ENCODE measurements at regions not wholly inside any gene's neighbourhood (a gene's known extent, or its start where the extent isn't known, plus 50 kb on each side); places are given as distances from the start of the nearest gene placed in this dataset.

DNA sequence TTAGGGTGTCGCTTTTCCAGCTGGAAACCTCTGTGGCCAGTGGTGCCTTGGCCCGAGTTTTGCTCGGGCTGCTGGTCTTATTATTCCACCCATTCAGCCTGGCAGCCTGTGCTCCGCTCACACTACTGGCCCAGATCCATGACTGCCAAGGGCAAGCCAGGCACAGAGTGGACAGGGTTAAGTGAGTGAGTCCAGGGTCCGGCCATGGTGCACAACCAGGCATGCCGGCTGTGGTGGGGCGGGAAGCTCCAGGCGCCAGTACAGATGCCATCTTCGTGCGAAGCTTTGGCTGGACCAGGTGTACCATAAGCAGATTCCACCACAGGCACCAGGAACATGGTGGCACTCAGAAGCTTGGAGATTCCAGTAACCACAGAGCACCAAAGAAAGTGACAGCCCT lies 580.2 kb upstream of the FAM174A start:
- Histone ChIP-seq H3K27ac (ENCODE audit: low read length) (no peak overlapping the region), H3K27me3 (ENCODE audit: control insufficient read depth in 1 of 2, insufficient read depth in 2 of 2, low read length in 2 of 2) (no peaks in the 10 kb centered on the region), H3K9ac (ENCODE audit: low read length in 2 of 2) (no peak overlapping the region), H3K4me3 (ENCODE audit: low read length in 2 of 2) (no peak overlapping the region), H3K4me1 (ENCODE audit: control insufficient read depth, insufficient read depth, low read length) (no peaks in the 10 kb centered on the region), H3K9me3 (ENCODE audit: control insufficient read depth in 2 of 2, low read length in 2 of 2) (peaks cover 0 to 3% of the 10 kb centered on the region in 2 donors), H3K36me3 (ENCODE audit: control insufficient read depth in 2 of 2, insufficient read depth in 2 of 2, low read length in 2 of 2) (no peaks in the 10 kb centered on the region)

DNA sequence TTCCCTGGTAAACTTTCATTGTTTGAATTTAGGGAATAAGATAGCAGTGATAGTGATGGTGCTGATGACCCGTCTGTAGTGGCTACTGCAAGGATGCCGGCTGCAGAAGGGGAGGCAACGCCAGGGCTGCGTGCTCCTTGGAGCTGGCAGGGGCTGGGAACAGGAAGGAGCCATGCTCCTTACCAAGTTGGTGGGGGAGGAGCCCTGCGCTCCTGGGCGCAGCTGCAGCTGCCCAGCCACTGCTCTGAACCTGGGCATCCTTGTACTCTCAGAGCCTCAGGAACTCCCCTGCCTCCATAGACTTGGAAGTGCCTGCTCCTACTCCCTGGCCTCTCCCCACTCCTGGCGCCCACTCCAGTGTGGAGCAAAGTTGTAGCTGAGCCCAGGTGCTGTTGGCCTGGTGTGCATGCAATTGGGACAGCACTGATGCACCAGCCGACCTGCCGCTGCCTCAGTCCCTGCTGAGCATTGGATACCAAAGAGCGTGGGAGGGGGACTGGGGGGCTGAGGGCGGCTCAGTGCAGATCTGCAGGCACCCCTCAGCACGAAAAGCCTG lies 585.1 kb upstream of the FAM174A start:
- Histone ChIP-seq H3K27ac (ENCODE audit: low read length) (no peak overlapping the region), H3K27me3 (ENCODE audit: control insufficient read depth in 1 of 2, insufficient read depth in 2 of 2, low read length in 2 of 2) (no peaks in the 10 kb centered on the region), H3K9me3 (ENCODE audit: control insufficient read depth in 2 of 2, low read length in 2 of 2) (no peaks in the 10 kb centered on the region), H3K9ac (ENCODE audit: low read length in 2 of 2) (no peak overlapping the region), H3K4me3 (ENCODE audit: low read length in 2 of 2) (no peak overlapping the region), H3K4me1 (ENCODE audit: control insufficient read depth, insufficient read depth, low read length) (no peaks in the 10 kb centered on the region), H3K36me3 (ENCODE audit: control insufficient read depth in 2 of 2, insufficient read depth in 2 of 2, low read length in 2 of 2) (no peaks in the 10 kb centered on the region)

DNA sequence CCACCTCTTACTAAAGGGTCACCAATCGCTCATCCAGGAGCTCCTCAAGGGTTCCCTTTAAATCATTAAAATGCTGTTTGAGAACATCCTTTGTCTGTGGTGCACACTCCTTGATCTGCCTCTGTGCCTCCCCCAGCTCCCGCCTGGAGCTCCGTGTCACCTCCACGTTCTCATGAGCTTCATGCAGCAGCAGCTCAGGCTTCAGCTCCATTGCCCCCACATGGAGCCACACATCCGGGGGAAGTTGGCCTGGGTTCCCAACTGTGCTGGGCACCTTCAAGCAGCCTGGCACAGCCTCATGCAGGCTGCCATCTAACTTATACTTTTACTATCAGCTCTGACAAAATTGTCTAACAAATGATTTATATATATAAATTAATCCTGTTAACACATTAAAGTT lies 585.8 kb upstream of the FAM174A start:
- H3K36me3 ChIP-seq (ENCODE audit: control insufficient read depth in 2 of 2, insufficient read depth in 2 of 2, low read length in 2 of 2): no peaks in the 10 kb centered on the region
- H3K27me3 ChIP-seq (ENCODE audit: control insufficient read depth in 1 of 2, insufficient read depth in 2 of 2, low read length in 2 of 2): no peaks in the 10 kb centered on the region
- H3K4me1 ChIP-seq (ENCODE audit: control insufficient read depth, insufficient read depth, low read length): no peaks in the 10 kb centered on the region
- no peak overlapping the region for H3K9ac ChIP-seq (ENCODE audit: low read length in 2 of 2)
- no peaks in the 10 kb centered on the region for H3K9me3 ChIP-seq (ENCODE audit: control insufficient read depth in 2 of 2, low read length in 2 of 2)
- H3K27ac ChIP-seq (ENCODE audit: low read length): no peak overlapping the region
- H3K4me3 ChIP-seq (ENCODE audit: low read length in 2 of 2): no peak overlapping the region

DNA sequence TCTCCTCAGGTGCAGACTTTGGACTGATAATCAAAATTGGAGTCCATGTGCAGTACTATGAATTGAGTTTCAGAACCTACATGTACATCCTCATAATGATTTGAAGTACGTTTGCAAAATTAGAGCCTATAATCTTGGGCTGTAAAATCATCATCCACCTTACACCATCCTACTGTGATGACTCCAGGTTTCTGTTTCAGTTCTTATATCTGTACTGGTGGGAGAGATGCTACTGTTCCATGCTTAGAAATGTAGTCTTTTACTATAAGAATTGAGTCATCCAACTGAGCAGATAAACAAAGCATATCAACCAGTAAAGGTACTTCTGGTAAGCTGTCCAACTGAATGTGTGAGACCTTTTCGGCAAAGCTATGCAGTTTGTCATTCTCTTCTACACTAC lies 586.3 kb upstream of the FAM174A start:
- Histone ChIP-seq H3K27ac (ENCODE audit: low read length) (no peak overlapping the region), H3K4me1 (ENCODE audit: control insufficient read depth, insufficient read depth, low read length) (no peaks in the 10 kb centered on the region), H3K36me3 (ENCODE audit: control insufficient read depth in 2 of 2, insufficient read depth in 2 of 2, low read length in 2 of 2) (no peaks in the 10 kb centered on the region), H3K9ac (ENCODE audit: low read length in 2 of 2) (no peak overlapping the region), H3K4me3 (ENCODE audit: low read length in 2 of 2) (no peak overlapping the region), H3K27me3 (ENCODE audit: control insufficient read depth in 1 of 2, insufficient read depth in 2 of 2, low read length in 2 of 2) (no peaks in the 10 kb centered on the region), H3K9me3 (ENCODE audit: control insufficient read depth in 2 of 2, low read length in 2 of 2) (no peaks in the 10 kb centered on the region)

DNA sequence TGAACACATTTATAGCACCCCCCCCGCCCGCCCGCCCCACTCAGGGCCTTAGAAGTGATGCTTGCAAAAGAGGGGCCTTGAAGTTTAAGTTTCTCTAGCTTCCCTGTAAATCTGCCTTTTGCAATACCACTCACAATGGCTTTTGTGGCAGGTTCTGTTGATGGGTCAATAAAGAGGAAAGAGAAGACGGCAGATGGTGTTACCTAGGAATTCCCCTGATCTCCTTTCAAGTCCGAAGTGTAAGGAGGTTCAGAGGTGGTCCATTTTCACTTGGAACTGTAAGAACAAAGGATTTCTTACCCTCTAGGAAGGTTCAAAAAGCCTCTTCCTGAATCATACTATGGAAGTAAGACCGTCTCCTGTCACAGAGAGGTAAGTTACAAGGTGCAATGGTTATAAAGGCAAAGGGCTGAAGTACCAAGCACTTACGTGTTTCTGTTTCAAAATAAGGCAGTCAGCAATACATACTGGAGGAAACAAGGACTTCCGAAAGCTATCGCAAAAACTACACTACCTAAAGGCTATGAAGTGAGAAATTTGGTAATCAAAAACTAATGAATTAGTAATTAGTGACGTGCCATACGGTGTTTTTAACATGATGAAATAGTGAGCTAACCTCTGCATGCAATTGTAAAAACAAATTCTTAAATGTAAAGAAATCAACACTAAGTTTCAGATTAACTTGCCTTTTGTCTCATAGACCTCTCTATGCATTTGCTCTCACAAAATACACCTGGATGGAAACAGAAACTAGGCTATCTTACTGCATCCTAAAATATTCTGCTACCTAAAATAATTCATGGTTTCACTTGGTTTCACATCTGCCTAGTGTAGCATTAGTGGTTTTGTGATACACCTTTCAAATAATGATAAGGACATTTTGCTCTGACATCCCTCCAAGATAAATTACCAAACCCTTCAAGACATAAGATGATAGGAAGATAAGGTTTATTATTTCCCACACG lies 589.4 kb upstream of the FAM174A start:
- H3K9ac ChIP-seq (ENCODE audit: low read length in 2 of 2): no peak overlapping the region
- H3K27ac ChIP-seq (ENCODE audit: low read length): no peak overlapping the region
- H3K9me3 ChIP-seq (ENCODE audit: control insufficient read depth in 2 of 2, low read length in 2 of 2): no peaks in the 10 kb centered on the region
- no peaks in the 10 kb centered on the region for H3K36me3 ChIP-seq (ENCODE audit: control insufficient read depth in 2 of 2, insufficient read depth in 2 of 2, low read length in 2 of 2)
- no peak overlapping the region for H3K4me3 ChIP-seq (ENCODE audit: low read length in 2 of 2)
- H3K4me1 ChIP-seq (ENCODE audit: control insufficient read depth, insufficient read depth, low read length): no peaks in the 10 kb centered on the region
- H3K27me3 ChIP-seq (ENCODE audit: control insufficient read depth in 1 of 2, insufficient read depth in 2 of 2, low read length in 2 of 2): no peaks in the 10 kb centered on the region

DNA sequence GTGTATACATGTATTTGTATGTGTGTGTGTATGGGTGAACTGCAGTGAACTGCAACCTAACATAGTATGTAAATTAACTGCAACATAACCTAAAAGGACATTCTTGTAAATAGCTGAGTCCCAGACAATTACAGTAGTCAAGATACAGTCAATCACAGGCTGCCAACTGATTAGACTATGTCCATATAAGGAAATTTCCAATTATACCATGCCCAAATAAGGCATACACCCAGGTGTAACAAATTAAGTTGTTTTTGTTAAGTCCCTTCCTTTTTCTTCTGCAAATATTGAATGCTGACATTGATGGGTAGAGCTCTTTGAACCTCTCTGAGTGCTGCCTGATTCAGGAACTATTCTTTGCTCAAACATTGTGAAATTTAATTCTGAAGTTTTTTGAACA lies 594.6 kb upstream of the FAM174A start:
- Histone ChIP-seq H3K4me1 (ENCODE audit: control insufficient read depth, insufficient read depth, low read length) (no peaks in the 10 kb centered on the region), H3K4me3 (ENCODE audit: low read length in 2 of 2) (no peak overlapping the region), H3K27ac (ENCODE audit: low read length) (no peak overlapping the region), H3K36me3 (ENCODE audit: control insufficient read depth in 2 of 2, insufficient read depth in 2 of 2, low read length in 2 of 2) (no peaks in the 10 kb centered on the region), H3K27me3 (ENCODE audit: control insufficient read depth in 1 of 2, insufficient read depth in 2 of 2, low read length in 2 of 2) (no peaks in the 10 kb centered on the region), H3K9me3 (ENCODE audit: control insufficient read depth in 2 of 2, low read length in 2 of 2) (no peaks in the 10 kb centered on the region), H3K9ac (ENCODE audit: low read length in 2 of 2) (no peak overlapping the region)

DNA sequence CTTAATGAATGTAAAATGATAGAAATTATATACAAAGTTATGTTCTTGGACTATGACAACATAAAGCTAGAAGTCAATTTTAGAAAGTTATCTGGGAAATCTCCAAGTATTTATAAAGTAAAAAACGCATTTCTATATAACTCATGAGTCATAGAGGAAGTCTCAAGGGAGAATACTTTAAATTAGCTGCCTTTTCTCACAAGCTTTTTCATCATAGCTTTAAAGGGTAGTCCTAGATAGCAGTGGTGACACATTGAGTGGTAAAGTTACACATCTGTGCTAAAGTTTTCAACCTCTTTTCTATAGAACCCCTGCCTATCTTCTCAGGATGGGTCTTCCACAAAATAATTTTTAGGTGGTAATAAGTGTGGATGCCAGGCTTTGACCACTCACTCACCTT lies 598.3 kb upstream of the FAM174A start:
- Histone ChIP-seq H3K27me3 (ENCODE audit: control insufficient read depth in 1 of 2, insufficient read depth in 2 of 2, low read length in 2 of 2) (no peaks in the 10 kb centered on the region), H3K9me3 (ENCODE audit: control insufficient read depth in 2 of 2, low read length in 2 of 2) (no peaks in the 10 kb centered on the region), H3K36me3 (ENCODE audit: control insufficient read depth in 2 of 2, insufficient read depth in 2 of 2, low read length in 2 of 2) (no peaks in the 10 kb centered on the region), H3K4me3 (ENCODE audit: low read length in 2 of 2) (no peak overlapping the region), H3K4me1 (ENCODE audit: control insufficient read depth, insufficient read depth, low read length) (no peaks in the 10 kb centered on the region), H3K9ac (ENCODE audit: low read length in 2 of 2) (no peak overlapping the region), H3K27ac (ENCODE audit: low read length) (no peak overlapping the region)

DNA sequence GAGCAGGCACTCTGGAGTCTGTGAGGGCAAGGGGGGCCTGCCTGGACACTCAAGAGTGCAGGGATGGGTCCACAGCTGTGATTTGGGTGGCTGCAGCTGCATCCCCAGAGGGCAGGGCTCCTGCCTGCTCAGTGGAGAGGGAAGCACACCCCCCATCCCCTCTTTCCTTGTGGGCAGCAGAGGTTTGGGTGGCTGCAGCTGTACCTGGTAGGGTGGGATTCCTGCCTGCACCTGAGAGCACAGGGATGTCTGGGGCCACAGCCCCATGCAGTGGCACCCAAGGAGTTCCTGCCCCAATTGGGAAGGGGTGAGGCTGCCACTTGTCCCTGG lies 605.4 kb upstream of the FAM174A start:
- Histone ChIP-seq H3K4me1 (ENCODE audit: control insufficient read depth, insufficient read depth, low read length) (no peaks in the 10 kb centered on the region), H3K4me3 (ENCODE audit: low read length in 2 of 2) (no peak overlapping the region), H3K9ac (ENCODE audit: low read length in 2 of 2) (no peak overlapping the region), H3K27me3 (ENCODE audit: control insufficient read depth in 1 of 2, insufficient read depth in 2 of 2, low read length in 2 of 2) (no peaks in the 10 kb centered on the region), H3K27ac (ENCODE audit: low read length) (no peak overlapping the region), H3K36me3 (ENCODE audit: control insufficient read depth in 2 of 2, insufficient read depth in 2 of 2, low read length in 2 of 2) (no peaks in the 10 kb centered on the region), H3K9me3 (ENCODE audit: control insufficient read depth in 2 of 2, low read length in 2 of 2) (no peaks in the 10 kb centered on the region)

DNA sequence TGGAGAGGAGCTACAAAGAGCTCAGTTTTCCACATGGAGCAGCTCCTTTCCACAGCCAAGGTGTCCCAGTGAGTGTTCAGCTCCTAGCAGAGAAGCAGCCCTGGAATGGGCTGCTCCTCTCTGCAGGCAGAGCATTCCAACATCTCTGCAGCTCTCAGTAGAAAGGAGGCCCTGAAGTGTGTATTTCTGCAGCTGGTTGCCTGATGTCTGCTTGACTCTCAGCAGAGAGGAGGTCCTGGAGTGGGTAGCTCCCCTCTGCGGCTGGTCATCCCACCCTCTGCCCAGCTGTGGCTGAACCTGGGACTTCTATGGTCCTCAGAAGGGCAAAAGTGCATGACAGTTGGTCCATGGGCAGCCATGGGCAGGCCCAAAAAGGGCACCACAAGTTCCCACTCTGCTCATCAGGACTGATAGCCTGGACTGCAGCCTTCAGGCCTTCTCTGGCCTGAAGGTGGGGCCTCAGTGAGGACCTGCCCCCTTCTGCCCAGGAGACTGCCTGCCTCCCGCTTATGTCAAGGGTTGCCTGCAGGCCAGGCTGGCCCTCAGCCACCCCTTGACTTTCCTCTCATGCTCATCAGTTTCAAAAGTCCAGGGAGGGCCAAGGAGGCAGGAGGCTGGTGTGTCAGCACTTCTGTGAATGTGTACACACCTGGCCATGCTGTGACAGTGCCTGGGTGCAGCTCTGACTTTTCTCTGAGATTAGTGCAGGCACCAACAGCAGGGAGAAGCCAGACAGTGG lies 605.9 kb upstream of the FAM174A start:
- H3K27ac ChIP-seq (ENCODE audit: low read length): no peak overlapping the region
- H3K36me3 ChIP-seq (ENCODE audit: control insufficient read depth in 2 of 2, insufficient read depth in 2 of 2, low read length in 2 of 2): no peaks in the 10 kb centered on the region
- no peak overlapping the region for H3K9ac ChIP-seq (ENCODE audit: low read length in 2 of 2)
- H3K4me3 ChIP-seq (ENCODE audit: low read length in 2 of 2): no peak overlapping the region
- H3K27me3 ChIP-seq (ENCODE audit: control insufficient read depth in 1 of 2, insufficient read depth in 2 of 2, low read length in 2 of 2): no peaks in the 10 kb centered on the region
- no peaks in the 10 kb centered on the region for H3K4me1 ChIP-seq (ENCODE audit: control insufficient read depth, insufficient read depth, low read length)
- no peaks in the 10 kb centered on the region for H3K9me3 ChIP-seq (ENCODE audit: control insufficient read depth in 2 of 2, low read length in 2 of 2)

- no peaks in the 10 kb centered on the region for H3K9me3 ChIP-seq (ENCODE audit: control insufficient read depth in 2 of 2, low read length in 2 of 2)
- no peak overlapping the region for H3K9ac ChIP-seq (ENCODE audit: low read length in 2 of 2)
- H3K27me3 ChIP-seq (ENCODE audit: control insufficient read depth in 1 of 2, insufficient read depth in 2 of 2, low read length in 2 of 2): no peaks in the 10 kb centered on the region
- H3K36me3 ChIP-seq (ENCODE audit: control insufficient read depth in 2 of 2, insufficient read depth in 2 of 2, low read length in 2 of 2): no peaks in the 10 kb centered on the region
- no peaks in the 10 kb centered on the region for H3K4me1 ChIP-seq (ENCODE audit: control insufficient read depth, insufficient read depth, low read length)
- no peak overlapping the region for H3K4me3 ChIP-seq (ENCODE audit: low read length in 2 of 2)
- H3K27ac ChIP-seq (ENCODE audit: low read length): no peak overlapping the region
These were observed 606.7 kb upstream of the FAM174A start for GRCh38 chr5:99928490-99928889.

DNA sequence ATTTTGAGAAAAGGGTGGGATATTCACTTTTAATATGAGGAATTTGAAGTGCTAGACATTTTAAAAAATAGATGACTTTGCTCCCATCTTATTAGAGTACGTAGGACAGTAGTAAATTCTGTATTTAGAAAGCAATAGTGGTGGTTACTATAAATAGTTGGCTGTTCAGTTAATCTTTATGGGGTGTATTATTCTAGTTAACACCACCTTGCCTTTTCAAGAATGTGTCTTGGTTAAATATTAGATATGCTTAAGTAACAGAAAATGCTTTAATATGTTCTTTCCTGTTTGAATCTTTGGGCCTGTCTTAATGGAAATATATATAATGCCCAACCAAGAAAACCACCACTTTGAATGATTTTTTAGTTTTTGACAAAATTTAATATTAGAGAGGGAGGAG lies 608.7 kb upstream of the FAM174A start:
- H3K9ac ChIP-seq (ENCODE audit: low read length in 2 of 2): no peak overlapping the region
- H3K27me3 ChIP-seq (ENCODE audit: control insufficient read depth in 1 of 2, insufficient read depth in 2 of 2, low read length in 2 of 2): no peaks in the 10 kb centered on the region
- no peak overlapping the region for H3K27ac ChIP-seq (ENCODE audit: low read length)
- no peaks in the 10 kb centered on the region for H3K36me3 ChIP-seq (ENCODE audit: control insufficient read depth in 2 of 2, insufficient read depth in 2 of 2, low read length in 2 of 2)
- H3K4me3 ChIP-seq (ENCODE audit: low read length in 2 of 2): no peak overlapping the region
- H3K9me3 ChIP-seq (ENCODE audit: control insufficient read depth in 2 of 2, low read length in 2 of 2): no peaks in the 10 kb centered on the region
- no peaks in the 10 kb centered on the region for H3K4me1 ChIP-seq (ENCODE audit: control insufficient read depth, insufficient read depth, low read length)

Measured in stomach smooth muscle (tissue), 2 donors.